Nephron (organoid): ENCODE measurements at regions not wholly inside any gene's neighbourhood (a gene's known extent, or its start where the extent isn't known, plus 50 kb on each side); places are given as distances from the start of the nearest gene placed in this dataset.
A peak's percentile ranks its signal among the peaks of the same experiment; 100 is the strongest.
"Not testable (repeated sequence)": the region's sequence is repeated elsewhere in the genome, so short reads cannot be mapped to it uniquely, and the experiment has no call there.

ENCODE experiments used
- H3K27ac Mint-ChIP-seq, 3 experiments: 2 replicates each; pipeline ENCODE4 v1.8.0; 2020; ENCODE audit warnings: mixed read lengths in 3 of 3, mild to moderate bottlenecking in 2 of 3, moderate library complexity in 1 of 3
- H3K27me3 Mint-ChIP-seq: 2 replicates; pipeline ENCODE4 v1.8.0; 2021; ENCODE audit warnings: low read depth, mild to moderate bottlenecking, moderate library complexity, mixed read lengths
- H3K36me3 Mint-ChIP-seq: 2 replicates; pipeline ENCODE4 v1.8.0; 2020; ENCODE audit warnings: low read depth, mixed read lengths
- H3K4me1 Mint-ChIP-seq: 2 replicates; pipeline ENCODE4 v1.8.0; 2020; ENCODE audit warnings: mixed read lengths
- H3K4me3 Mint-ChIP-seq, 3 experiments: 2 replicates each; pipeline ENCODE4 v1.8.0; 2020; ENCODE audit warnings: mild to moderate bottlenecking in 3 of 3, mixed read lengths in 3 of 3, moderate library complexity in 2 of 3
- H3K9me3 Mint-ChIP-seq: 2 replicates; pipeline ENCODE4 v1.8.0; 2020; ENCODE audit warnings: mixed read lengths
- TF ChIP-seq, protein P1 (sequence below), 3 experiments: fragments of 200-600 bp; sonication (generic); IDR thresholded peaks; one replicate each; pipeline ENCODE4 v1.5.0; 2021; ENCODE audit warnings: antibody characterized with exemption in 3 of 3; ENCODE audit not compliant: unreplicated experiment in 3 of 3

DNA sequence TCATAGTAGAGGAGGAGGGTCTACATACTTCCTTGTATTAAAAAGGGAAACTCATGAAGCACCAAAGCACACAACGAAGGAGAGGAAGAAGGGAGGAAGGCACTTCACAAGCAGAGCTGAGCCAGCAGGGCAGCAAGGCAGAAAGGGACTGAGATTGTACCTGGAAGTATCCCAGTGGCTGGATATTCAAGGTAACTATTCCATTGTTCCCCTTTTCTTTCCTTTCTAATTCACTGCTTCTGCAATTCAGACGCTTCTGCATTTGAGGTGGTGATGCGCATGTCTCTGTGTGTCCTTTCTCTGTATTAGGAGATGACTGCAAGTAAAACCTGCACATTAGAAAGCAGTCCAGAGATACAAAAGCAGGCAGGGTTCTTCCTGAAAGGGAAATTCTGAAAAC, 54.9 kb downstream of the UBQLN2 start:
- Mint-ChIP-seq H3K9me3 (peaks cover 14% of the 10 kb centered on the region), H3K27ac (peak overlapping the region; percentile 10 to 57 (median 51)), H3K36me3 (no peaks in the 10 kb centered on the region), H3K4me1 (no peaks in the 10 kb centered on the region), H3K4me3 (peak overlapping the region; percentile 55 to 65 (median 63)), H3K27me3 (no peaks in the 10 kb centered on the region)
- TF ChIP-seq, protein P1, sequence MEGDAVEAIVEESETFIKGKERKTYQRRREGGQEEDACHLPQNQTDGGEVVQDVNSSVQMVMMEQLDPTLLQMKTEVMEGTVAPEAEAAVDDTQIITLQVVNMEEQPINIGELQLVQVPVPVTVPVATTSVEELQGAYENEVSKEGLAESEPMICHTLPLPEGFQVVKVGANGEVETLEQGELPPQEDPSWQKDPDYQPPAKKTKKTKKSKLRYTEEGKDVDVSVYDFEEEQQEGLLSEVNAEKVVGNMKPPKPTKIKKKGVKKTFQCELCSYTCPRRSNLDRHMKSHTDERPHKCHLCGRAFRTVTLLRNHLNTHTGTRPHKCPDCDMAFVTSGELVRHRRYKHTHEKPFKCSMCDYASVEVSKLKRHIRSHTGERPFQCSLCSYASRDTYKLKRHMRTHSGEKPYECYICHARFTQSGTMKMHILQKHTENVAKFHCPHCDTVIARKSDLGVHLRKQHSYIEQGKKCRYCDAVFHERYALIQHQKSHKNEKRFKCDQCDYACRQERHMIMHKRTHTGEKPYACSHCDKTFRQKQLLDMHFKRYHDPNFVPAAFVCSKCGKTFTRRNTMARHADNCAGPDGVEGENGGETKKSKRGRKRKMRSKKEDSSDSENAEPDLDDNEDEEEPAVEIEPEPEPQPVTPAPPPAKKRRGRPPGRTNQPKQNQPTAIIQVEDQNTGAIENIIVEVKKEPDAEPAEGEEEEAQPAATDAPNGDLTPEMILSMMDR (IDR thresholded peaks at IDR 0.05; ENCODE audit: unreplicated experiment in 3 of 3) = no peak

DNA sequence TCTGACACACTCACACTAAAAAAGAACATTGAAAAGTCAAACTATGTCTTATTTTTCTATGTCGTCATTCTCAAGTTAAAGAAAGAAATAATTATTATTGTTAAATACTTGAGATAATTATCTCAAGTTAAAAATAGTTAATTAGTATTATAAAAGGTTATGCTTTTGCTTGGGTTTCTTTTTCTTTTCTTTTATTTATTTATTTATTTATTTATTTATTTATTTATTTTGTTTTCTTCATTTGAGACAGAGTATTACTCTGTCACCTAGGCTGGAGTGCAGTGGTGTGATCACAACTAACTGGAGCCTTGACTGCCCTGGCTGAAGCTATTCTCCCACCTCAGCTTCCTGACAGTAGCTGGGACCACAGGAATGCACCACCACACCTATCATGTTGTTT, 59.9 kb downstream of the UBQLN2 start:
- peaks cover 6% of the 10 kb centered on the region for H3K36me3 Mint-ChIP-seq
- H3K9me3 Mint-ChIP-seq = peaks cover 35% of the 10 kb centered on the region
- H3K4me3 Mint-ChIP-seq = no peak overlapping the region
- H3K27ac Mint-ChIP-seq = no peak overlapping the region
- TF ChIP-seq, protein P1 (IDR thresholded peaks at IDR 0.05; ENCODE audit: unreplicated experiment in 3 of 3) = no peak
- H3K4me1 Mint-ChIP-seq = no peaks in the 10 kb centered on the region
- H3K27me3 Mint-ChIP-seq = no peaks in the 10 kb centered on the region

DNA sequence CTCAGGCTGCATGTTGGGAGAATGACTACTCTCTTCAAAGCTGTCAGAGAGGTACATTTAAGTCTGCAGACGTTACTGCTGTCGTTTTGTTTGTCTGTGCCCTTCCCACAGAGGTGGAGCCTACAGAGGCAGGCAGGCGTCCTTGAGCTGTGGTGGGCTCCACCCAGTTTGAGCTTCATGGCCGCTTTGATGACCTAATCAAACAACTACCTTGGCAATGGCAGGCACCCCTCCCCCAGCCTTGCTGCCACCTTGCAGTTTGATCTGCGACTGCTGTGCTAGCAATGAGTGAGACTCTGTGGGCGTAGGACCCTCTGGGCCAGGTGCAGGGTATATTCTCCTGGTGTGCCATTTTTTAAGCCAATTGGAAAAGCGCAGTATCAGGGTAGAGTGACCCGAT, 71.6 kb downstream of the UBQLN2 start:
- H3K27me3 Mint-ChIP-seq, H3K4me3 Mint-ChIP-seq, H3K27ac Mint-ChIP-seq, H3K4me1 Mint-ChIP-seq, H3K36me3 Mint-ChIP-seq: not testable (repeated sequence)
- H3K9me3 Mint-ChIP-seq = peaks cover 40% of the 10 kb centered on the region

DNA sequence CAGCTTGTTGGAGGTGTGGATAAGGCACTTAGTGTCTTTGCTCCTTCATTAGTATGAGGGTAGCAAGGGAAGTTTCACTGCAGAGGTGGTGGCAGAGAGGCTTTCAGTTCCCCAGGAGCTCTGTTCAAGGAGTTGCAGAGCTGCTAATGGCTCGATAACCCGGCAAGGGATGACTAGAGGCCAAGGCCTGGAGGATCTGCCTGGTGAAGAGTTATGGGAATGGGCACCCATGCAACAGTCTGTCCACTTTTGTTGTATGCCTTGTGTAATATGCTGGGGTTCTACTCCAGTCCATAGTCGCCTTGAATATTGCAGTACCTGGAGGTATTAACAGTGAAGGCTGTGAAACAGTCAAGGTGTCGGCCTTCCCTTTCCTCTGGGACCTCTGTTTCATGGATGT, 67.8 kb upstream of the NBDY start:
- Mint-ChIP-seq H3K27ac (no peak overlapping the region), H3K36me3 (no peaks in the 10 kb centered on the region), H3K4me1 (no peaks in the 10 kb centered on the region), H3K4me3 (no peak overlapping the region), H3K9me3 (peaks cover 28% of the 10 kb centered on the region), H3K27me3 (no peaks in the 10 kb centered on the region)
- TF ChIP-seq, protein P1 (IDR thresholded peaks at IDR 0.05; ENCODE audit: unreplicated experiment in 3 of 3) = no peak
